ENCODE measurements at regions not wholly inside any gene's neighbourhood (a gene's known extent, or its start where the extent isn't known, plus 50 kb on each side); places are given as distances from the start of the nearest gene placed in this dataset.

- intact Hi-C loops (cut with DNase I): no loop called here
- WGBS, 2 donors: 78 to 90% methylated on average over 1 of the region's 1 CpG
- DNase-seq: no peak
- no peaks in the 10 kb centered on the region for H3K9me3 ChIP-seq
- peaks cover 0 to 4% (median 0%) of the 10 kb centered on the region in 4 donors for H3K27me3 ChIP-seq
- no peak overlapping the region for H3K4me3 ChIP-seq
- no peak for TF ChIP-seq CTCF (IDR thresholded peaks at IDR 0.05)
- no peak for ATAC-seq
- H3K36me3 ChIP-seq: no peaks in the 10 kb centered on the region
- no peak for FAIRE-seq
- no peaks in the 10 kb centered on the region for H3K4me1 ChIP-seq
- H3K27ac ChIP-seq: no peak overlapping the region
Observed at GRCh38 chr3:8343058-8343457, 158.6 kb upstream of the LMCD1 start.

- TF ChIP-seq CTCF (IDR thresholded peaks at IDR 0.05): no peak
- H3K27ac ChIP-seq: no peak overlapping the region
- FAIRE-seq (no peak), DNase-seq (no peak), ATAC-seq (no peak)
- intact Hi-C loops (cut with DNase I): no loop called here
- H3K9me3 ChIP-seq: no peaks in the 10 kb centered on the region
- H3K4me3 ChIP-seq: no peak overlapping the region
- H3K4me1 ChIP-seq: no peaks in the 10 kb centered on the region
- H3K36me3 ChIP-seq: no peaks in the 10 kb centered on the region
- peaks cover 0 to 4% (median 0%) of the 10 kb centered on the region in 4 donors for H3K27me3 ChIP-seq
Observed at GRCh38 chr3:8345398-8345797, 156.2 kb upstream of the LMCD1 start.

- H3K9me3 ChIP-seq: no peaks in the 10 kb centered on the region
- no peak for ATAC-seq
- peaks cover 0 to 4% (median 0%) of the 10 kb centered on the region in 4 donors for H3K27me3 ChIP-seq
- intact Hi-C loops (cut with DNase I): no loop called here
- no peaks in the 10 kb centered on the region for H3K4me1 ChIP-seq
- no peak for FAIRE-seq
- no peak overlapping the region for H3K27ac ChIP-seq
- no peaks in the 10 kb centered on the region for H3K36me3 ChIP-seq
- H3K4me3 ChIP-seq: no peak overlapping the region
- no peak for TF ChIP-seq CTCF (IDR thresholded peaks at IDR 0.05)
- DNase-seq: no peak
- 70 to 83% methylated on average over 2 of the region's 2 CpGs for WGBS, 2 donors
Observed at GRCh38 chr3:8348076-8348475, 153.5 kb upstream of the LMCD1 start.

- WGBS, 2 donors: 91 to 100% methylated on average over 2 of the region's 2 CpGs
- intact Hi-C loops (cut with DNase I): no loop called here
- DNase-seq (peak in 2 of 6 donors; percentile 21 to 55), FAIRE-seq (no peak), ATAC-seq (no peak)
- TF ChIP-seq CTCF (IDR thresholded peaks at IDR 0.05): no peak
- Histone ChIP-seq H3K4me3 (no peak overlapping the region), H3K4me1 (no peaks in the 10 kb centered on the region), H3K27me3 (no peaks in the 10 kb centered on the region), H3K36me3 (no peaks in the 10 kb centered on the region), H3K27ac (no peak overlapping the region), H3K9me3 (no peaks in the 10 kb centered on the region)
Observed at GRCh38 chr3:8352475-8352874, 149.1 kb upstream of the LMCD1 start.

GRCh38 chr3:8353364-8353763, 148.3 kb upstream of the LMCD1 start:
- no peak overlapping the region for H3K27ac ChIP-seq
- H3K9me3 ChIP-seq: no peaks in the 10 kb centered on the region
- DNase-seq (no peak), FAIRE-seq (no peak), ATAC-seq (no peak)
- 93 to 98% methylated on average over 2 of the region's 2 CpGs for WGBS, 2 donors
- no peaks in the 10 kb centered on the region for H3K4me1 ChIP-seq
- no peaks in the 10 kb centered on the region for H3K27me3 ChIP-seq
- H3K36me3 ChIP-seq: no peaks in the 10 kb centered on the region
- intact Hi-C loops (cut with DNase I): no loop called here
- no peak for TF ChIP-seq CTCF (IDR thresholded peaks at IDR 0.05)
- no peak overlapping the region for H3K4me3 ChIP-seq

Data from pancreas (tissue), 10 donors.